Myocyte (in vitro differentiated cells): ENCODE measurements at regions not wholly inside any gene's neighbourhood (a gene's known extent, or its start where the extent isn't known, plus 50 kb on each side); places are given as distances from the start of the nearest gene placed in this dataset.
"Not testable (repeated sequence)": the region's sequence is repeated elsewhere in the genome, so short reads cannot be mapped to it uniquely, and the experiment has no call there.

Experiments
- DNase-seq: peaks from one replicate; pipeline ENCODE4 v3.0.0-alpha.2; 2012; ENCODE audit warnings: low read depth

DNA sequence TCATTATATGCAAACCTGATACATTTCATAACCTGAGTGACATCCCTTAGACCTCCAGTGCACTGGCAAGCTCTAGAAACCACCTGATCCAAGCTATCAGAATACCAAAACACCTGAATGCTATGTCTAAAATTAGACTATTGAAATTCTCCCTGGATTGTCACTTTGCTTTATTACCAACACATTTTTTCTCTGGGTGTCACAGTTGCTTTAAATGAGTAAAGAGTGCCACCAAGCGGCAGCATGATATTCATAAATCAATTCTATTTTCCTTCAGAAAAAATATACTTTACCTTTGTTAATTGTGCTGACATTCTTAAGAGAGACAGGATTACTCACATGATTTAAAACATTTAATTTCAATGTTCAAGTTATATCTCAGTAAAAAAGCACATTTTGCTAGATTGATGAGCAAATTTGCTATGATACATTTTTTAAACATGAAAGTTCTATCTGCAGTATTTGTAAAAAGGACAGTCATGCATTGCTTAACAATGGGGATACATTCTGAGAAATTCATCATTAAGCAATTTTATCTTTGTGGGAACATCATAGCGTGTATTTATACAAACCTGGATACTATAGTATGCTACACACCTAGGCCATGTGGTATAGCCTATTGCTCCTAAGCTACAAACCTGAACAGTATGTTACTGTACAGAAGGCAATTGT, 338.4 kb upstream of the SLC39A10 start:
- peak; percentile 70 for DNase-seq

DNA sequence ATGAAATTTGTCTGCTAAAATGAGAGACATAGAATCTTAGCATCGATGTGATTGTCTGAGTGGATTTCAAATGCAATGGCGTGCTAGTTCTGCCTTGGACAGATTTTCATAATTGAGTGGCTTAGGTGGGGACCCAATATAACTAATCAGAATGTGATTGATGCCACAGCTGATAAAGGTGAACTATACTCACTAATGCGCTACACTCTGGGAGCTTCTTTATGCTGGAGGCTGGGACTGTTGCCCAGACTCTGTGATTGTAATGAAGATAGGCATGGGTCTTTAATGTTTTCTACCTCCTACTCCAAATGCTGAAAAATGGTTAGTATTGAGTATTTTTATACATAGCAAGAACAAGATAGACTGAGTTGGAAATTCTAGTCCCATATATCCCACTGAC, 339.5 kb upstream of the SLC39A10 start:
- DNase-seq: no peak

DNA sequence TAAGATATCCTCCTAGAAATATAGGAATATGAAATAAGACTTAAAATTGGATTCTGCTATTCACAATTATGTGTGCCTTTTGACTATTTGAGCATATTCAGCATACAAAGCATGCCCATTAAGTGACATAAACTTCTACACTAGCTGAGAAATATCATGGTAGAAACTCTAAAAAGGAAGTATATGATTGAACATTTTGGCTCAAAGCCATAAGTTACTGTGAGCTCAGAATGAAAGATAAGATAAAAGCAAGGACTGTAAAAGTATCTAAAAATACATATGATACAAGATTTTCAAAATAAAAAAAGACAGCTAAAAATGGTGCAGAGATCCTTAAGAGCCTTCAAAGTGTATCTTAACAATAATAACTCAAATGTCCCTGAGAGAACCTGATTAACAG, 340.5 kb upstream of the SLC39A10 start:
- DNase-seq: no peak

DNA sequence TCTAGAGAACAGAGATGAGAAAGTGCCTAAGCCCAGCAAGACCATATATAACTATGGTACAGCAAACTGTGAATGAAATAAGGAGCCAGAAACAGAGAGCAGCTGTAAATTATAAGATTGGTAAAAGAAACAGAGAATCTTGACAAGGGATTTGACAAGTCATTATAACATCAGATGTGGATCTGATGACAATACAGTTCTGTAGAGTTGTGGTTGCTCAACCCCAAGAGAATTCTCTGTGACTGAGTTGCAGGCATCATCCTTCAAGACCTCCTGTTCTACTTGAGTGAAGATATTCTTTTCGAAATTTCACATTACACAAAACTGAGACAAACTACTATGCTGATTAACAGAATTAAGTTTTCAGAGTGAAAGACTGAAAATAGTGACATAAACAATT, 343.1 kb upstream of the SLC39A10 start:
- DNase-seq: no peak

DNA sequence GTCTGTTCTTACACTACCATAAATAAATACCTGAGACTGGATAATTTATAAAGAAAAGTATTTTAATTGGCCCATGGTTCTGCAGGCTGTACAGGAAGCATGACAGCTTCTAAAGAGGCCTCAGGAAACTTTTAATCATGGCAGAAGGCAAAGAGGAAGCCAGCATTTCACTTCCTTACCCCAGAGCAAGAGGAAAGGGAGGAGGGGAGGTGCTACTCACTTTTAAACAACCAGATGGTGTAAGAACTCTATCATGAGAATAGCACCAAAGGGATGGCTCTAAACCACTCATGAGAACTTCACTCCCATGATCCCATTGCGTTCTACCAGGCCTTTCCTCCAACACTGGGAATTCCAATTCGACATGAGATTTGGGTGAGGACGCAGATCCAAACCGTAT, 344.4 kb upstream of the SLC39A10 start:
- DNase-seq: no peak

DNA sequence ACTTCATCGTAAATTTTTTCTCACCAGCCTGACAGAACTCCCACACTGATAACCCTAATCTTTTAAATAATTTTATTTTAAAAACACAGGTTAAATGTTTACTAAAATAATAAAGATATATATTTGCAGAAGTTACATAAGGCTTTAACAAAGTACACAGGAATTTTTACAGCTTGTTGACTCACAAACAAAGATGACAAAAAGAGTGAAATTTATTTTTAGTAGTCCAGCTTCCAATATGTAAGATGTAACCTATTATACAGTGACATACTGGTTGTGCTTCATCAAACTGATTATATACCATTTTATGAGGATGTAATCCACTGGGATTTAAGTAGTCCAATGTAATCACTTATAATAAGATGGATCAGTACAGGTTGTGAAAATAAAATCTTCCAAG, 348.9 kb upstream of the SLC39A10 start:
- DNase-seq: no peak

DNA sequence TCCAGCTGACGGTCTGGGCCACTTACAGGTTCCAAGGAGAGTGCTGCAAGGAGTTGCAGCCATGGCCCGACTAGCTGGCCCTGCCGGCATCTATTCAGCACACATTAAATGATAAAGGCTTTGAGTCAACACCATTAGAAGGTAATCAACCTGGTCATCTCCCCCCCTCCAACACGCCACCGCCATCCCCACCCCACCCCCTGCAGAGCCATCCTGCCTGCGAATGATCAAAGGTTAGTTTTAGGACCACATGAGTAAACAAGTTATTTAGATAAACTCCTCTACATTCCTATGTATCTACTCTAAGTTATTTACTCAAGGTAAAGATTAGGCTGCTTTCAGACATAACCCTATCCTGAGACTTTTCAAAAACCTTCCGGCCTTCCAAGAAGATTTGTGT, 349.3 kb upstream of the SLC39A10 start:
- no peak for DNase-seq

DNA sequence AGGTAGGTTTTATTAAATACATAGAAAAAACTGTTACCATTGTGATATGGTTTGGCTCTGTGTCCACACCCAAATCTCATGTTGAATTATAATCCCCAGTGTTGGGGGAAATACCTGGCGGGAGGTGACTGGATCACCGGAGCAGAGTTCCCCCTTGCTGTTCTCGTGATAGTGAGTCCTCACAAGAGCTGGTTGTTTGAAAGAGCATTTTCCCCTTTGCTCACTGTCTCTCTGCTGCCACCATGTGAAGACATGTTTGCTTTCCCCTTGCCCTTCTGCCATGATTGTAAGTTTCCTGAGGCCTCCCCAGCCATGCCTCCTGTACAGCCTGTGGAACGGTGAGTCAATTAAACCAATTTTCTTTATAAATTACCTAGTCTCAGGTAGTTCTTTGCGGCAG, 352.7 kb upstream of the SLC39A10 start:
- DNase-seq: peak; percentile 56

DNA sequence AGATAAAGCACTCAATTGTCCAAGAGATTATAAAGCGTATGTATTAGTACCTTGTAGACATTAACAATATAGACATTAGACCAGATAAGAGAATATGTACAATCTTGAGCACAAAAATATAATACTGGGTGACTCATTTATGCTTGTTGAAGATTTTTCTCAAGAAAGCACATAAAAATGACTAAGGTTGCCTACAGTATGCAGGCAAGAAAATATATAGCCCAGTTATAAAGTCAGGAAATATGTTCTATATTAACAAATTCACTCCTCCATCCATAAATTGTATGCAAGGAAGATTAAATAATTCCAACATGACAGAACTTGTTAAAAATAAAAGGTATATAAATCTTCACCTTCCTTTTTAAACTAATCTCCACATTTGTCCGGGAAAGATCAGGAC, 356.4 kb upstream of the SLC39A10 start:
- no peak for DNase-seq

DNA sequence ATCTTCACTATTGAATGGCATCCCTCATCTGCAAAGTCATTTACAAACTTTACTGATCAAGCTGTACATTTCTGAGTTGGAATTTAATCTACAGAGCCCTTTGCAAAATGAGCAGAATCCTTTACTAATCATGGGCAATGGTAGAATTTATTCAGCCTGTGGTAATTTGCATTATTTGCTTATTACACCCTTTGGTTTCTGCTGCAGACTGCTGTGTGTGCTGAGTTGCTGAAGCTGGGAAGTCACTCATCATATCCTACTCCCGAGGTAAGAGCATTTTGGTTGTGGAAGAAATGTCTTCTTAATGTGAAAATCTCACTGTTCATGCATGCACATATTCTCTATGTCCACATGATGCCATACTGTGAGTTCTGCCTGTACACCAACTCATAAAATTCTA, 357.4 kb upstream of the SLC39A10 start:
- no peak for DNase-seq

DNA sequence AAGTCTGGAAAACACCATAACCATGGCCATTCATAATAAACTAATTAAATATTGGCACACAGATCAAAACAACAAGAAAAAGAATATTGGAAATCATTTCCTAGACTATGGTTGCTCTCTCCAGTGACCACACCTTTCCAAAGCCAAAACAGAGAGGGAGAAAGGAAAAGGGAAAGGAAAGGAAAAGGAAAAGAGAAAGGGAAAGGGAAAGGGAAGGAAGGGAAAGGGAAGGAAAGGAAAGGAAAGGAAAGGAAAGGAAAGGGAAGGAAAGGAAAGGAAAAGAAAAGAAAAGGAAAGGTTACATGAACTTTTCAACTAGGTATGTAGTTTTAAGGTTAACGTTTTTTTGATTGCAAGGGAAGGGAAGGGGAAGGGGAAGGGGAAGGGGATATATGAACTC, 360.5 kb upstream of the SLC39A10 start:
- DNase-seq: no peak

DNA sequence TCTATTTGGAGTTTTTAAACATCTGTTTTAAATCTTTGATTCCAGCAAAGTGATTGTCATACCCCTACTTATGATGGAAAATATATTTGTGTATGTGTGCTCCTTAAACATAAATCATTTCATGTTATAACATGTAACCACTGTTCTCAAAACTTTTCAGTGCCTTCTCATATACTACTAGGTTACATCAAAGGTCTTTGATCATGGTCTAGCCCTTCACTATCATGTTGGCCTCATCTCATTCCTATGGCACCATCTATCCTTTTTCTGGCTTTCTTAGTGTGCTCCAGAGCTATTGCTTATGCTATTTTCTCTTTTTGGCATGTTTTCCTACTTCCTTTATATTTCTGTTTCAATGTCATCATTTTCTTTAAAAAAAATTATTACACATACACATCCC, 367.9 kb upstream of the SLC39A10 start:
- no peak for DNase-seq

DNA sequence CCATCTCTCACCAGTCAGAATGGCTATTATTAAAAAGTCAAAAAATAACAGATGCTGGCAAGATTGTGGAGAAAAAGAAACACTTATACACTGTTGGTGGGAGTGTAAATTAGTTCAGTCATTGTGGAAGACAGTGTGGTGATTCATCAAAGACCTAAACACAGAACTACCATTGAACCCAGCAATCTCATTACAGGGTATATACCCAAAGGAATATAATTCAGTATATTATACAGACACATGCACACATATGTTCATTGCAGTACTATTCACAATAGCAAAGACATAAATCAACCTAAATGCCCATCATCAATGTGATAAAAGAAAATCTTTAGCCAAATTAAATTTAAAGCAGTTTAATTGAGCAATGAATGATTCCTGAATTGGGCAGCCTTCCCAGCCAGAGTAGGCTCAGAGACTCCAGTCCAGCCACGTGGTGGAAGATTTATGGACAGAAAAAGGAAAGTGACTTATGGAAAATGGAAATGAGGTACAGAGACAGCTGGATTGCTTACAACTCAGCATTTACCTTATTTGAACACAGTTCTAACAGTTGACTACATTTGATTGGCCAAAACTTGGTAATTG, 377.1 kb upstream of the SLC39A10 start:
- DNase-seq: no peak

DNA sequence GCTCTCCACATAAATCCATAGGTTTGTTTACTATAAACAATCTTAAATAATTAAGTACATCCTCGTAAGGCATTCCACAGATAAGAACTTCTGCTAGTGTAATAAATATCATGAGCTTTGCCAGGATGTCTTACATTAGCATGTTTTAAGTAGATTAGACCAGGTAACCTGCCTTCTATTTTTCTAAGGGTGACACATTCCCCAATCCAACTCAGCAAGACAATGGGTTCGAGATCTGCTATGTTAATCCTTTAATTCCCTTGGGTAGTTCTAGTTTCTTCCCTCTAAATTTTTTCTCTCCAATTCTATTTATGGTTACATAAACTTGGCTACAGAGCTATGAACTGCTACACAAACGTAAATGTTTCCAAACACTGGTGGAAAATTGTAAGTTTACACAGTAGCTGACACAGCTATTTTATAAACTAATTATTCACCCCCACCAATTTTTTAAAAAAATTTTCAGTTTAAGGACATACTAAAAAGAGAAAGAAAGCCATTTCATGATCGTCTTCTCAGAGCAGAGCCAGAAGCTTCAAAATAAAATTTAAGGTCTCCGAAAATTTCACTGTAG, 386.5 kb upstream of the SLC39A10 start:
- peak; percentile 6 for DNase-seq

DNA sequence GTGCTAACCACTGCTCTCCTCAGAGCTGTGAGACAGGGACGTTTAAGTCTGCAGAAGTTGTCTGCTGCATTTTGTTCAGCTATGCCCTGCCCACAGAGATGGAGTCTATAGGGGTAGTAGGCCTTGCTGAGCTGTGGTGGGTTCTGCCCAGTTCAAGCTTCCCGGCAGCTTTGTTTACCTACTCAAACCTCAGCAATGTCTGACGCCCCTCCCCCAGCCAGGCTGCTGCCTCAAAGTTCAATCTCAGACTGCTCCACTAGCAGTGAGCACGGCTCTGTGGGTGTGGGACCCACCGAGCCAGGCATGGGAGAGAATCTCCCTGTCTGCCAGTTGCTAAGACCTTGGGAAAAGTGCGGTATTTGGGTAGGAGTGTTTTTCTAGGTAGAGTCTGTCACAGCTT, 387.8 kb upstream of the SLC39A10 start:
- DNase-seq: no peak

DNA sequence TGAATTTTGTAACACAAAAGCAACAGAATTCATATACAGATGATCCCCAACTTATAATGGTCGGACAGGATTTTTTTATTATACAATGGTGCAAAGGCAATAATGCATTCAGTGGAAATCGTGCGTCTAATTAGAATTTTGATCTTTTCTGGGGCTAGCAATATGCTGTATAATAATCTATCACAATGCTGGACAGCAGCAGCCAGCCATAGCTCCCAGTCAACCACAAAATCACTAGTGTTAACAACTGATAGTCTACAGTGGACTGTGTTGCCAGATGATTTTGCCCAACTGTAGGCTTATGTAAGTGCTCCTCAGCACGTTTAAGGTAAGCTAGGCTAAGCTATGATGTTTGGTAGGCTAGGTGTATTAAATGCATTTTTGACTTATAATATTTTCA, 399.0 kb upstream of the SLC39A10 start:
- no peak for DNase-seq

DNA sequence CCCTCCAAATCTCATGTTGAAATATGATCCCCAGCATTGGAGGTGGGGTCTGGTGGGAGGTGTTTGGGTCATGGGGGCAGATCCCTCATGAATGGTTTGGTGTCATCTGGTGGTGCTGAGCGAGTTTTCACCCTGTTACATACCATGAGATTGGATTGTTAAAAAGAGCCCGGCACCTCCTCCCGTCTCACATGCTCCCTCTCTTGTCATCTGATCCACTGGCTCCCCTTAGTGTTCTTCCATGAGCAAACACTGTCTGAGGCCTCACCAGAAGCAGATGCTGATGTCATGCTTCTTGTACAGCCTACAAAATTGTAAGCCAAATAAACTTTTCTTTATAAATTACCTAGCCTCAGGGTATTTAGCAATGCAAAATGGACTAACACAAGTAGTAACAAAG, 405.0 kb upstream of the SLC39A10 start:
- no peak for DNase-seq

DNA sequence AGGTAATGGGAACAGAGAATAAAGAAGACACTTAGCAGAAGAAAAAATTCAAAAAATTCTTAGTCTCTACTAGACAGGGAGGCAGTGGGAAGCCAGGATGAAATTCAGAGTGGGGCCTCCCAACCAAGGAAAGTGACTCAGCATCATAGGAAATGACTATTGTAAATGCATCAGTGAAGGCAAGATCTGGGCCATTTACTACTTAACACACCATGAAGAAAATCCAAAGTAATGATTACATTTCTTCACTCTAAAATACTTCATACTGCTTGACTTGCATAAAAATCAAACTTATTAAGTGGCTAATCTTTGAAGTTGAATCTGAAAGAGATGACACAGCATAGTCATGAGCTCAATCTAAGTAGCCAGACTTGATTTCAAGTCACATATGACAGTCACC, 405.8 kb upstream of the SLC39A10 start:
- no peak for DNase-seq

DNA sequence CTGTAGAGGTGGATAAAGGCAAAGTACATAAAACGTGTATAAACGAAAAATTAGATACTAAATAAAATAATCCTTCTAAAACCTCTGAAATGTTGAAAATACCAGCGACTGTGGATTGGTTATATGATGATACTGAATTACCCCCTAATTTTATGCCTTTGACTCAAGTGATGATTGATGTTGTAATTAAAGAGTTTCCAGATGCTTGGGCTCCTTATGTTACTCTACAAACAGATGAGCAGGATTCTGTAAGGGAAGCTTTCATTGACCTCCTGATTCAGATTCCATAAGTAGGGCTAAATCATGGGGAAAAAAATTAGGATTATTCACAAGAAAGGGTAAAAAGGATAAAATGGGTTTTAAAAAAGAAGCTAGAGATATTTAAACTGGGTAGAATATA, 418.2 kb upstream of the SLC39A10 start:
- peak; percentile 4 for DNase-seq

DNA sequence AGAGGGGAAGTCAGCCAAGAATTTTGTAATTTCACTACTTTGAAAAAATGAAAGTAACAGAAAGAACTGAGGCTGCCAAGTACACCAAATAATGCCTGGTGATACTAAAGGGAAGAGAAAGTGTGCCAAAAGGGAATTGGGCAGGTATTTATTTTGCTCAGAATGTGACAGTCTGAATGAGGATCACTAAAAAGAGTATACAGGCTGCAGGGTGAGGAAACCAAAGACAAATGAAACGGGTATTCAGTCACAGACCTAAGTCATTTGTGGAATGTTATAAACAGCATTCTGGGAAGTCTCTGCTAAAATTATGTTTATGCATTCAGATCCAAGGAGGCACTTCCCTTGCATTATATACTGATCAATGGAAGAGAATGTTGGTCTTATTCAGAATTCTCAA, 418.6 kb upstream of the SLC39A10 start:
- peak; percentile 10 for DNase-seq

DNA sequence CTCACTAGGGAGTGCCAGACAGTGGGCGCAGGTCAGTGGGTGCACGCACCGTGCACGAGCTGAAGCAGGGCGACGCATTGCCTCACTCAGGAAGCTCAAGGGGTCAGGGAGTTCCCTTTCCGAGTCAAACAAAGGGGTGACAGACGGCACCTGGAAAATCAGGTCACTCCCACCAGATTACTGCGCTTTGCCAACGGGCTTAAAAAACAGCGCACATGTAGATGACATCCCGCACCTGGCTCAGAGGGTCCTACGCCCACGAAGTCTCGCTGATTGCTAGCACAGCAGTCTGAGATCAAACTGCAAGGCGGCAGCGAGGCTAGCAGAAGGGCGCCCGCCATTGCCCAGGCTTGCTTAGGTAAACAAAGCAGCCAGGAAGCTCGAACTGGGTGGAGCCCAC, 428.5 kb upstream of the SLC39A10 start:
- DNase-seq: not testable (repeated sequence)

DNA sequence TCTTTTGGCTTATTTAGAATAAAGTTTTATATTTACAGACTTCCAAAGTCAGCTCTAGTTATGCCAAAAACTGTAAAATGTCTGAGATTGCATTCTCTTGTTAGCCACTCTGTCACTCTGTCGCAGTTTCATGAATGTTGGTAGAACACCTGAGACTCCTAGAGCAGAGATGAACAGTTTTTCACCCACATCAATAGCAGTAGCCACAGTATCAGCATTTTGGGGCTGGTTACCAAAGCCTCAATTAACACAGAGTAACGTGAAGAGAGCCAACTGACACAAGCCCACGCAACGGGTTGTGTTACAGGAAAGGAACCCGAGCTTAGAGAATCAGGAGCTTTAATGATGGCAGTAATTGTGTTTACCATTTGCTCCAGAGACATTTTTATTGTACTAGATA, 443.0 kb upstream of the SLC39A10 start:
- DNase-seq: no peak

DNA sequence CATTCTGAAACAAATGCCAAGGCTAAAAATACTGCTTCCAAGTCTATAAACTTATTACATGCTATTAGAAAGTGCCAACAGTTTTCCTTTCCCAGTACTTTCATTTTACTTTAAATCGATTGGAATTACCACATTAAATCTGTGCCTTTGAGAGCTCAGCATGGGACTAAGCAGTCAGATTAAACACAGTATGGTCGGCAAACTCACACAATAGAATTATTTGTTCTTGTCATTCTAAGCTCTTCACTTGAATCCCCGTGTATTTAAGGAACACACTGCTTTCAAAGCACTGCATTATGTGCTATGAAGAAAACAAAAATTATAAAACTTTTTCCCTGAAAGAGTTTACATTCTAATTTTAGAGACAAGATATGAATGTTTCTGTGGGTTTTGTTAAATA, 444.4 kb upstream of the SLC39A10 start:
- peak; percentile 5 for DNase-seq
